ENCODE measurements at regions not wholly inside any gene's neighbourhood (a gene's known extent, or its start where the extent isn't known, plus 50 kb on each side); places are given as distances from the start of the nearest gene placed in this dataset.

- no peak overlapping the region for H3K4me3 ChIP-seq
- H3K27ac ChIP-seq: no peak overlapping the region
Observed at GRCh38 chr1:101739826-101740330, 256.8 kb downstream of the OLFM3 start.

GRCh38 chr1:101741910-101742309 lies 254.8 kb downstream of the OLFM3 start:
- H3K4me3 ChIP-seq: no peak overlapping the region
- H3K27ac ChIP-seq: no peak overlapping the region

GRCh38 chr1:101742509-101742908 lies 254.2 kb downstream of the OLFM3 start:
- Histone ChIP-seq H3K4me3 (no peak overlapping the region), H3K27ac (no peak overlapping the region)

- Histone ChIP-seq H3K27ac (no peak overlapping the region), H3K4me3 (no peak overlapping the region)
Observed at GRCh38 chr1:101745551-101746270, 251.0 kb downstream of the OLFM3 start.

GRCh38 chr1:101748077-101748476 lies 248.6 kb downstream of the OLFM3 start:
- Histone ChIP-seq H3K4me3 (no peak overlapping the region), H3K27ac (no peak overlapping the region)

Measured in skin epidermis (tissue), 12 donors.